ENCODE measurements at regions not wholly inside any gene's neighbourhood (a gene's known extent, or its start where the extent isn't known, plus 50 kb on each side); places are given as distances from the start of the nearest gene placed in this dataset.

- no peak overlapping the region for H3K14ac ChIP-seq (ENCODE audit: insufficient read depth, low read length)
- H3K4me1 Mint-ChIP-seq: peaks cover 17 to 21% of the 10 kb centered on the region in 2 experiments
- H4K91ac ChIP-seq (ENCODE audit: insufficient read length, low read depth, low read length): no peak overlapping the region
- no peak overlapping the region for H3K56ac ChIP-seq (ENCODE audit: insufficient read length, low read depth, low read length)
- no peak overlapping the region for H3K9ac ChIP-seq (ENCODE audit: extremely low read depth, insufficient read length, low read length)
- no peaks in the 10 kb centered on the region for H3K36me3 Mint-ChIP-seq (ENCODE audit: insufficient read depth in 1 of 3, low read depth in 3 of 3)
- no peak overlapping the region for H2BK15ac ChIP-seq (ENCODE audit: low read depth, low read length)
- H2BK120ac ChIP-seq (ENCODE audit: low read depth, low read length, poor library complexity, severe bottlenecking): no peak overlapping the region
- H3K4ac ChIP-seq (ENCODE audit: low read depth, low read length): no peak overlapping the region
- no peak overlapping the region for H3K4me2 ChIP-seq (ENCODE audit: insufficient read depth, insufficient read length, low read length)
- no peak overlapping the region for H3K27ac ChIP-seq (ENCODE audit: insufficient read length, low read depth, low read length)
- H2AFZ ChIP-seq (ENCODE audit: low read length): no peak overlapping the region
- no peaks in the 10 kb centered on the region for H3K23me2 ChIP-seq (ENCODE audit: insufficient read length, low read depth, low read length, poor library complexity, severe bottlenecking)
- H3K27me3 ChIP-seq (ENCODE audit: insufficient read depth, low read length): no peaks in the 10 kb centered on the region
- no peak overlapping the region for H4K8ac ChIP-seq (replicated peaks; ENCODE audit: insufficient read length, low read depth, low read length)
- H3K27me3 Mint-ChIP-seq (ENCODE audit: low read depth): no peaks in the 10 kb centered on the region
- H3K79me1 ChIP-seq (ENCODE audit: insufficient read depth, low read depth, low read length, poor library complexity, severe bottlenecking): no peaks in the 10 kb centered on the region
- no peaks in the 10 kb centered on the region for H3K79me2 ChIP-seq (ENCODE audit: insufficient read depth, low read length)
- no peak overlapping the region for H3K18ac ChIP-seq (ENCODE audit: insufficient read length, low read depth, low read length)
- H3K4me1 ChIP-seq (ENCODE audit: insufficient read depth, low read length): peaks cover 3% of the 10 kb centered on the region; the same call in 1 of the 2 replicates
- H2BK12ac ChIP-seq (ENCODE audit: insufficient read length, low read depth, low read length): no peak overlapping the region
- H3T11ph ChIP-seq (ENCODE audit: low read length): no peak overlapping the region
- WGBS (ENCODE audit: extremely low coverage, insufficient read length, low lambda C conversion rate): no CpG with 5 or more reads among the region's 3 CpGs
- no peaks in the 10 kb centered on the region; a peak in 1 of 5 replicates for H3K9me3 Mint-ChIP-seq
- peak; percentile 31 for DNase-seq
- H2AK5ac ChIP-seq (ENCODE audit: insufficient read length, low read length): no peak overlapping the region
- H3K27ac Mint-ChIP-seq: peak overlapping the region; percentile 35 to 92 (median 83); a peak in 5 of 7 replicates
- H2BK20ac ChIP-seq (ENCODE audit: low read depth, low read length, poor library complexity, severe bottlenecking): no peak overlapping the region
- no peak overlapping the region for H4K5ac ChIP-seq (ENCODE audit: insufficient read length, low read depth, low read length)
- H3K4me3 Mint-ChIP-seq: no peak overlapping the region
- no peak overlapping the region for H3K23ac ChIP-seq (ENCODE audit: insufficient read length, low read depth, low read length)
- H2BK5ac ChIP-seq (ENCODE audit: insufficient read length, low read length): no peak overlapping the region
- TF ChIP-seq CTCF (conservative IDR thresholded peaks at IDR 0.05): no peak
- no peaks in the 10 kb centered on the region for H3K9me3 ChIP-seq (ENCODE audit: control insufficient read depth, low read depth, low read length)
- no peaks in the 10 kb centered on the region for H4K20me1 ChIP-seq (ENCODE audit: control insufficient read depth, insufficient read depth, insufficient read length)
Observed at GRCh38 chr3:74066456-74066855, 441.7 kb upstream of the PDZRN3 start.

All from H9 (cell line).